Right cardiac atrium (tissue), 5 donors: ENCODE measurements at regions not wholly inside any gene's neighbourhood (a gene's known extent, or its start where the extent isn't known, plus 50 kb on each side); places are given as distances from the start of the nearest gene placed in this dataset.
A peak's percentile ranks its signal among the peaks of the same experiment; 100 is the strongest.

Source experiments
- ATAC-seq, 2 donors: fragments of 200-7000 bp; cut with Tn5 transposase; one replicate each; pipeline versions ENCODE4 v1.8.0 to v1.9.1; 2020; ENCODE audit warnings: moderate library complexity in 2 of 2, mild to moderate bottlenecking in 1 of 2
- DNase-seq, 3 donors: peaks; one replicate each; pipeline ENCODE4 v3.0.0-alpha.2; 2020
- H3K27ac ChIP-seq: one replicate; pipeline ENCODE4 v1.5.1; 2013; ENCODE audit warnings: mild to moderate bottlenecking, low read length, control low read depth, moderate library complexity
- H3K27me3 ChIP-seq: one replicate; pipeline ENCODE4 v1.6.1; 2013; ENCODE audit not compliant: control insufficient read depth, insufficient read depth
- H3K4me1 ChIP-seq: one replicate; pipeline ENCODE4 v1.6.1; 2013; ENCODE audit warnings: low read length; ENCODE audit not compliant: control insufficient read depth, insufficient read depth
- H3K4me3 ChIP-seq: one replicate; pipeline ENCODE4 v1.5.1; 2013; ENCODE audit warnings: low read length, control low read depth
- H3K9me3 ChIP-seq: one replicate; pipeline ENCODE4 v1.6.1; 2013; ENCODE audit warnings: low read length; ENCODE audit not compliant: control insufficient read depth
- WGBS: extraction: QIAGEN DNeasy Blood & Tissue Kit; methylation state at CpG from one replicate; pipeline ENCODE4 v1.1.7; 2013; 5-methylcytosine and 5-hydroxymethylcytosine counted together
- intact Hi-C, 4 donors: fragments of 100-400 bp; cut with DNase I; formaldehyde crosslinking; loops; one replicate each; pipeline versions ENCODE4 v1.11.0 to v1.14.0; 2022 to 2023
- donor health status: healthy with polysubstance abuse.
- donor health status: DM: no; HTN: yes; CAD: no.
- donor health status: DM: no; HTN: no; CAD: no.
- donor health status: DM: no; HTN: yes; CAD: no; lungs with severe emphysema.
- donor health status: DM: yes; HTN: yes; CAD: no.

GRCh38 chr4:3364634-3365314, 72.0 kb downstream of the RGS12 start:
- no peak for DNase-seq
- intact Hi-C loops = no loop called here
- Histone ChIP-seq H3K4me3 (no peak overlapping the region), H3K27ac (no peak overlapping the region), H3K9me3 (no peaks in the 10 kb centered on the region), H3K27me3 (no peaks in the 10 kb centered on the region), H3K4me1 (peaks cover 2% of the 10 kb centered on the region)
- 90% methylated on average over 18 of the region's 18 CpGs for WGBS
- no peak for ATAC-seq

GRCh38 chr4:3365326-3365725, 72.5 kb downstream of the RGS12 start:
- intact Hi-C loops = no loop called here

GRCh38 chr4:3365871-3366842, 73.3 kb downstream of the RGS12 start:
- H3K27me3 ChIP-seq = no peaks in the 10 kb centered on the region
- DNase-seq (peak in 2 of 3 donors; percentile 36 to 49), ATAC-seq (no peak)
- no peak overlapping the region for H3K4me3 ChIP-seq
- no peaks in the 10 kb centered on the region for H3K9me3 ChIP-seq
- H3K27ac ChIP-seq = no peak overlapping the region
- H3K4me1 ChIP-seq = peaks cover 2% of the 10 kb centered on the region
- intact Hi-C loops = no loop called here
- WGBS = 93% methylated on average over 30 of the region's 30 CpGs

More at GRCh38 chr4:3365326-3365725, 72.5 kb downstream of the RGS12 start:
- Histone ChIP-seq H3K4me1 (peaks cover 2% of the 10 kb centered on the region), H3K9me3 (no peaks in the 10 kb centered on the region), H3K4me3 (no peak overlapping the region), H3K27me3 (no peaks in the 10 kb centered on the region), H3K27ac (no peak overlapping the region)
- 83% methylated on average over 11 of the region's 11 CpGs for WGBS
- DNase-seq (no peak), ATAC-seq (no peak)

- no peaks in the 10 kb centered on the region for H3K27me3 ChIP-seq
- H3K9me3 ChIP-seq = no peaks in the 10 kb centered on the region
- H3K4me1 ChIP-seq = peaks cover 2% of the 10 kb centered on the region
- WGBS = 85% methylated on average over 30 of the region's 30 CpGs
- H3K4me3 ChIP-seq = no peak overlapping the region
- H3K27ac ChIP-seq = no peak overlapping the region
- no peak for ATAC-seq
- intact Hi-C loops = no loop called here
- DNase-seq = peak in 1 of 3 donors; percentile 46
Observed at GRCh38 chr4:3366893-3367775, 74.3 kb downstream of the RGS12 start.

- no peak for ATAC-seq
- H3K4me3 ChIP-seq = no peak overlapping the region
- WGBS = 93% methylated on average over 12 of the region's 12 CpGs
- H3K27ac ChIP-seq = no peak overlapping the region
- intact Hi-C loops = no loop called here
- no peaks in the 10 kb centered on the region for H3K27me3 ChIP-seq
- peak in 1 of 3 donors; percentile 32 for DNase-seq
- H3K9me3 ChIP-seq = no peaks in the 10 kb centered on the region
- H3K4me1 ChIP-seq = peaks cover 5% of the 10 kb centered on the region
Observed at GRCh38 chr4:3367866-3368265, 73.9 kb upstream of the HGFAC start.

- Histone ChIP-seq H3K27me3 (no peaks in the 10 kb centered on the region), H3K9me3 (no peaks in the 10 kb centered on the region), H3K4me3 (no peak overlapping the region), H3K27ac (no peak overlapping the region), H3K4me1 (peaks cover 5% of the 10 kb centered on the region)
- intact Hi-C loops = no loop called here
- whole genome bisulfite sequencing = 93% methylated on average over 4 of the region's 4 CpGs
- DNase-seq = no peak
- ATAC-seq = no peak
Observed at GRCh38 chr4:3368334-3368733, 73.4 kb upstream of the HGFAC start.

- DNase-seq (peak; percentile 17 to 60 (median 58)), ATAC-seq (no peak)
- intact Hi-C loops = no loop called here
- Histone ChIP-seq H3K27ac (no peak overlapping the region), H3K4me1 (peaks cover 5% of the 10 kb centered on the region), H3K9me3 (no peaks in the 10 kb centered on the region), H3K27me3 (no peaks in the 10 kb centered on the region), H3K4me3 (no peak overlapping the region)
- WGBS = 40% methylated on average over 20 of the region's 20 CpGs
Observed at GRCh38 chr4:3368841-3369760, 72.7 kb upstream of the HGFAC start.

GRCh38 chr4:3369781-3370674, 71.7 kb upstream of the HGFAC start:
- H3K4me3 ChIP-seq = peak overlapping the region; percentile 39
- intact Hi-C loops = no loop called here

More at GRCh38 chr4:3369781-3370674, 71.7 kb upstream of the HGFAC start:
- peak; percentile 57 to 83 (median 76) for DNase-seq
- Histone ChIP-seq H3K27me3 (no peaks in the 10 kb centered on the region), H3K4me1 (peaks cover 5% of the 10 kb centered on the region), H3K27ac (no peak overlapping the region), H3K9me3 (no peaks in the 10 kb centered on the region)
- 15% methylated on average over 33 of the region's 33 CpGs for WGBS
- peak; percentile 52 to 61 for ATAC-seq
